NB4 (cell line): ENCODE measurements at regions not wholly inside any gene's neighbourhood (a gene's known extent, or its start where the extent isn't known, plus 50 kb on each side); places are given as distances from the start of the nearest gene placed in this dataset.

Experiments used
- DNase-seq: peaks from one replicate; pipeline ENCODE4 v3.0.0; 2010; ENCODE audit warnings: low read depth
- H3K4me3 ChIP-seq: one replicate; pipeline ENCODE4 v1.5.1; 2011; ENCODE audit warnings: mild to moderate bottlenecking, low read depth, low read length, moderate library complexity
- MYC ChIP-seq: IDR thresholded peaks from 2 replicates; pipeline ENCODE4 v1.6.1; 2011; ENCODE audit warnings: low read depth, low read length
- POLR2A ChIP-seq: IDR thresholded peaks from 2 replicates; pipeline ENCODE4 v1.6.1; 2011; ENCODE audit warnings: mild to moderate bottlenecking; ENCODE audit not compliant: insufficient read length; ENCODE audit errors: extremely low read depth
- TF ChIP-seq, protein P1 (sequence below): IDR thresholded peaks from 2 replicates; pipeline ENCODE4 v1.6.1; 2011; ENCODE audit warnings: low read depth, low read length
- TF ChIP-seq, protein P2 (sequence below): IDR thresholded peaks from one replicate; pipeline ENCODE4 v1.5.1; 2012; ENCODE audit warnings: low read depth, low read length

DNA sequence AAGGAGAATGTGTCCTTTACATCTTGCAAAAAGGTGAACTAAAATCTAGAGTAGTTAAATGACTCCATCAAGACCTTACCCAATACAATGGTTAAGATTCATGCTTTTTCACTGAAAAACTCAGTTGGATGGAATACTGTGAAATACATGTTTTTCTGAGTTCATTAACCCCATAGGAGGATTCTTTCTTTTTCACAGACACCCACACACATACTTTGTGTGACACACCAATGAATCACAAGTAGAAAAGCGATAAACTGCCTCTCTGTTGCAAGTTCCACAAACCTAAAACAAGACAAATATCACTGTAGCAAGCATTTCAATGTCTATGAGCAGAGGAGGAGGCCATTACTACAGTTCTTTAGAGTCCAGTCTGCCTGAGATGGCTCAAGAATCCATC is 258.8 kb upstream of the CDH5 start:
- TF ChIP-seq, protein P1, sequence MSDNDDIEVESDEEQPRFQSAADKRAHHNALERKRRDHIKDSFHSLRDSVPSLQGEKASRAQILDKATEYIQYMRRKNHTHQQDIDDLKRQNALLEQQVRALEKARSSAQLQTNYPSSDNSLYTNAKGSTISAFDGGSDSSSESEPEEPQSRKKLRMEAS, result no peak
- TF ChIP-seq MYC, result no peak
- TF ChIP-seq POLR2A, result no peak
- TF ChIP-seq, protein P2, sequence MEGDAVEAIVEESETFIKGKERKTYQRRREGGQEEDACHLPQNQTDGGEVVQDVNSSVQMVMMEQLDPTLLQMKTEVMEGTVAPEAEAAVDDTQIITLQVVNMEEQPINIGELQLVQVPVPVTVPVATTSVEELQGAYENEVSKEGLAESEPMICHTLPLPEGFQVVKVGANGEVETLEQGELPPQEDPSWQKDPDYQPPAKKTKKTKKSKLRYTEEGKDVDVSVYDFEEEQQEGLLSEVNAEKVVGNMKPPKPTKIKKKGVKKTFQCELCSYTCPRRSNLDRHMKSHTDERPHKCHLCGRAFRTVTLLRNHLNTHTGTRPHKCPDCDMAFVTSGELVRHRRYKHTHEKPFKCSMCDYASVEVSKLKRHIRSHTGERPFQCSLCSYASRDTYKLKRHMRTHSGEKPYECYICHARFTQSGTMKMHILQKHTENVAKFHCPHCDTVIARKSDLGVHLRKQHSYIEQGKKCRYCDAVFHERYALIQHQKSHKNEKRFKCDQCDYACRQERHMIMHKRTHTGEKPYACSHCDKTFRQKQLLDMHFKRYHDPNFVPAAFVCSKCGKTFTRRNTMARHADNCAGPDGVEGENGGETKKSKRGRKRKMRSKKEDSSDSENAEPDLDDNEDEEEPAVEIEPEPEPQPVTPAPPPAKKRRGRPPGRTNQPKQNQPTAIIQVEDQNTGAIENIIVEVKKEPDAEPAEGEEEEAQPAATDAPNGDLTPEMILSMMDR, result no peak
- DNase-seq, result no peak
- no peak overlapping the region for H3K4me3 ChIP-seq

DNA sequence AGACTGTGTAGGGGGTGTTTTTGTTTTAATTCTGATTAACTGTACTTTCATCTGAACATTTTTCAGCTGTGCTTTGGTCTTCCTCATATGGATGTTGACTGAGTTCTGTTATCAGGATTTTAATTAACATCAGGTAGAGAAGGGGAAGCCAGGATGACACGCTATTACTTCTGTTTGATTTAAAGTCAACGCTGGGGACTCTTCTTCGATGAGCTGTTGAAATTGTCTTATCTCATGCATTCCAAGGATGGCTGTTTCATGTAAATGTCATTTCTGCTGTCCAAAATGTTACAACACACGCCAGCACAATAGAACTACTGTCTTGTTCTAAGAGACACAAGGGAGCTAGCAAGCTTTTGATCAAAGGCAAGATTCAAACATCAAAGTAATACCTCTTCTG is 263.3 kb upstream of the CDH5 start:
- H3K4me3 ChIP-seq, result no peak overlapping the region
- TF ChIP-seq POLR2A (no peak), MYC (no peak)
- TF ChIP-seq, protein P2, result no peak
- TF ChIP-seq, protein P1, result no peak
- no peak for DNase-seq

DNA sequence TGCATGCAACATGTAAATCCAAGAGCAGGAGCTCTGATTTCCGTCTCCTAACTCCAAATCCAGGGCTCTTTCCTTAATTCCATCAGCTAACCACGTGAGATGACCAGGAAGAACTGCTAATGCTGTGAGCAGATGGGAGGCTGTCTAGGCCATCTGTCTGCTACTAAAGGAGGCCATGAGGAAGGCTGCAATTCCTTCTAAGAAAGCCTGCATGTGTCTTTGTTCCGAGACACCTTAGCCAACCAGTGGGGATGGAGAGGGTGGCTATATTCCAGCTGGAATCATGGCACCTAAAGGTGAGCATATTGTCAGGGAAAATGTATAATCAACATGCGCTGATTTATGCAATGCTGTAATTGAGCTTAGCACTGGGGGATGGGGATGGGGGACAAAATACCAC is 267.2 kb upstream of the CDH5 start:
- TF ChIP-seq, protein P2, result no peak
- TF ChIP-seq POLR2A, result no peak
- TF ChIP-seq MYC, result no peak
- TF ChIP-seq, protein P1, result no peak
- DNase-seq, result no peak

DNA sequence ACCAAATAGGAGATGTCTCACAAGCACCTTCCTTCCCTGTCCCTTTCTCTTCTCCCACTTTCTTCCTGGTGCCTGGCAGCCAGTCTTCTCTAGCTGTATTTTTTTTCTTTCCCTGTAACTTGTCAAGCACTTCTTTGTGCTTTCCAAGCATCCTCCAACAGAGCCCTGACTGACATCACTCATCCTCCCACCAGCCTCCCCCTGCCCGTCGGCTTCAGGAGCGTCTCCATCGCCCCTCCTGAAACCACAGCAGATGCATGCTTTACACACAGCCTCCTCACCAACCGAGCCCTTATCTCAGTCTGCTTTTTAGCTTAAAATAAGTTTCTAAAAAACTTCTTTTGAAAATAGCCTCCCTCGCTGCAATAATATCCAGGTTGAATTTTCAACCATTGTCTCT is 268.7 kb upstream of the CDH5 start:
- DNase-seq, result no peak
- TF ChIP-seq, protein P2, result no peak
- TF ChIP-seq MYC (no peak), POLR2A (no peak)
- TF ChIP-seq, protein P1, result no peak
- H3K4me3 ChIP-seq, result no peak overlapping the region

More for the DNA sequence above, 267.2 kb upstream of the CDH5 start:
- no peak overlapping the region for H3K4me3 ChIP-seq

DNA sequence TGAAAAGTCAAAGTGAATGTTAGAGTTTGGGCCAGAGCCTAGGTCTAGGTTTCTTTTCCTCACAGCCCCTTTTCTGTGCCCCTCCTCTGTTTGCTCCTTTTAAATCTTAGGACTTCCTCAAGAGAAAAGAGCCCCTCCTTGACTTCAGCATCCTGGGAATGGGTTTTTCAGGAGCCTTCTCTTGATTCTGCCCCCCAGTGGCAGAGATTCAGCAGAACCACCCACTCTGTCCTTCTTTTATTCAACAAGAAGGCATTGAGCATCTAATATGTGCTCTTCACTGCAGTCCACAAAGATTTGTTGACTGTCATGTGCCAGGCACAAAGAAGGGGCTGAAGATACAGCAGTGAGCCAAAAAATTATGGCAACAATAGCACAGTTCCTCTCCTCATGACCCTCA is 270.8 kb upstream of the CDH5 start:
- no peak for DNase-seq
- H3K4me3 ChIP-seq, result no peak overlapping the region
- TF ChIP-seq, protein P1, result no peak
- TF ChIP-seq POLR2A (no peak), MYC (no peak)
- TF ChIP-seq, protein P2, result no peak

DNA sequence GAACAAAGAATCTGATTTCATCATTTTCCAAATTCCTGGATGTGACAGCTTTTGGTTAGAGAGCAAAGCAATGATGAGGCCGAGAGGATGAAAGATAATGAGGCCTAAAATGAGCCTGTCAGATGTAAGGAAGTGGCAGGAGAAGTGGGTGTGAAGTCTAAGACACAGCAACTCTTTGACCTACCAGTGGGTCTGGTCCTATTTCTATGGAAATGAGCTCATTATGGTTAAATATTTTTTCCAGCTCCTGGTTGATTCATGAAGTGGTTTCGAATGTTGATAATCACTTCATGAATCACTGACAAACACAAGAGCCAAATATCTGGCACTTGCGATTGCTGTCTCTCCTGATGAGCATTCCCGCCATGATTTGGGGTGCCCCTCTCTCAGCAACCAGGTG is 273.3 kb upstream of the CDH5 start:
- no peak for DNase-seq
- no peak for TF ChIP-seq POLR2A
- no peak overlapping the region for H3K4me3 ChIP-seq
